ENCODE measurements at regions not wholly inside any gene's neighbourhood (a gene's known extent, or its start where the extent isn't known, plus 50 kb on each side); places are given as distances from the start of the nearest gene placed in this dataset.

DNA sequence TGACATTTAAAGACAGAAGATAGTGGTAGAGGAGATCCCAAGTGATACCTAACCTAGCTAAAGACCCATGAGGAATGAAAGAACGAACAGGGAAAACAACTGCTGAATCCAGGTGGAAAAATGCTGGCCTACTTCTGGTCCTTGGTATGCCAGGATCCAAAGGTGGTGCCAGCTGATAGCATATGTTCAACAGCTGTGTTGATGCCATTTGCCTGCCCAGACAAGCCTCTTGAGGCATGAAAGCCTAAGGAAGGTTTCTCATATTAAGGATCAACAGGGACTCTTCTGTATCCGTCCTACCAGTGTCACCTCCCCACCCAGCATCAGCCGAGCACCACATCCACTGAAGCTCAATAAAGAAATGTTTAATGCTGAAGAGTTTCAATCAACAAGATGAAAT is 225.7 kb upstream of the DMRT1 start:
- Histone ChIP-seq H4K91ac (ENCODE audit: low read depth, low read length) (peak overlapping the region; percentile 66), H3K9me3 (ENCODE audit: insufficient read depth, low read depth, low read length) (no peaks in the 10 kb centered on the region), H3K9ac (ENCODE audit: low read length) (no peak overlapping the region), H4K12ac (ENCODE audit: low read depth, low read length) (no peak overlapping the region), H3K4me3 (ENCODE audit: low read depth, low read length) (no peak overlapping the region), H3K18ac (ENCODE audit: low read length) (peak overlapping the region; percentile 83), H2BK5ac (ENCODE audit: low read depth, low read length, poor library complexity) (peak overlapping the region; percentile 6), H3K14ac (ENCODE audit: low read length) (peak overlapping the region; percentile 61), H3K36me3 (ENCODE audit: control insufficient read depth in 1 of 2, insufficient read depth in 2 of 2, low read length in 2 of 2) (no peaks in the 10 kb centered on the region), H2BK120ac (ENCODE audit: insufficient read depth, low read length, poor library complexity) (peak overlapping the region; percentile 97), H3K4me2 (ENCODE audit: low read length) (no peak overlapping the region), H3K27me3 (ENCODE audit: insufficient read depth, low read length) (no peaks in the 10 kb centered on the region), H3K79me1 (ENCODE audit: low read length) (peaks cover 17% of the 10 kb centered on the region), H4K8ac (ENCODE audit: low read depth, low read length) (no peak overlapping the region), H2AK5ac (ENCODE audit: low read length) (no peak overlapping the region), H3K4me1 (ENCODE audit: control insufficient read depth in 1 of 2, insufficient read depth in 2 of 2, low read length in 2 of 2) (peaks cover 7 to 9% of the 10 kb centered on the region in 2 experiments), H3K4ac (ENCODE audit: low read depth, low read length) (no peak overlapping the region), H3K27ac (ENCODE audit: low read depth, low read length) (no peak overlapping the region), H2BK12ac (ENCODE audit: low read length) (peak overlapping the region; percentile 52), H2AFZ (ENCODE audit: insufficient read depth, low read length, poor library complexity) (peak overlapping the region; percentile 6), H3K23ac (ENCODE audit: low read length) (no peak overlapping the region), H3K79me2 (ENCODE audit: control insufficient read depth, insufficient read depth, low read length, poor library complexity) (no peaks in the 10 kb centered on the region)
- no CpG with 5 or more reads among the region's 3 CpGs for WGBS (ENCODE audit: extremely low coverage, insufficient coverage, insufficient read length)
- no peak for DNase-seq

DNA sequence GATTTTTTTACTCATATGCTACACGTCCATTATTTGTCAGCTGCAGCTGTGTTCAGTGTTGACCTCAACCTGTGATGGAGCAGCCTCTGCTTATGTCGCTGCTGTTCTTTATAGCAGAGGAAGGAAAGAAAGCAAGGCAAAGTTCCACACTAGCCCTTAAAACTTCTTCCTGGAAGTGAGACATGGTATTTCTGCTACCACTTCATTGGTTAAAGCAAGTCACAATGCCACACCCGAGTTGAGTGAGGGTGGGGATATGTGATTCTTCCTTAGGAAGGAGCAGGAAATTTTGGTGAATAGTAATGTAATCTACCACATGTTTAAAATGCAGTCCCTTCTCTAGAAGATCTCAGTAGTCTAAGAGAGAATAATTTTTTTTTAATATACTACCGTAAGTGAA is 224.8 kb upstream of the DMRT1 start:
- peak overlapping the region; percentile 69 for H2BK12ac ChIP-seq (ENCODE audit: low read length)
- H4K91ac ChIP-seq (ENCODE audit: low read depth, low read length) = peak overlapping the region; percentile 45
- peak overlapping the region; percentile 66 for H2BK5ac ChIP-seq (ENCODE audit: low read depth, low read length, poor library complexity)
- H3K9me3 ChIP-seq (ENCODE audit: insufficient read depth, low read depth, low read length) = no peaks in the 10 kb centered on the region
- H3K9ac ChIP-seq (ENCODE audit: low read length) = no peak overlapping the region
- H3K4ac ChIP-seq (ENCODE audit: low read depth, low read length) = peak overlapping the region; percentile 58
- H3K14ac ChIP-seq (ENCODE audit: low read length) = no peak overlapping the region
- H2AK5ac ChIP-seq (ENCODE audit: low read length) = peak overlapping the region; percentile 76
- no peaks in the 10 kb centered on the region for H3K27me3 ChIP-seq (ENCODE audit: insufficient read depth, low read length)
- no peak overlapping the region for H3K27ac ChIP-seq (ENCODE audit: low read depth, low read length)
- H3K18ac ChIP-seq (ENCODE audit: low read length) = no peak overlapping the region
- H2BK120ac ChIP-seq (ENCODE audit: insufficient read depth, low read length, poor library complexity) = peak overlapping the region; percentile 30
- H3K36me3 ChIP-seq (ENCODE audit: control insufficient read depth in 1 of 2, insufficient read depth in 2 of 2, low read length in 2 of 2) = no peaks in the 10 kb centered on the region
- H3K23ac ChIP-seq (ENCODE audit: low read length) = no peak overlapping the region
- H3K79me2 ChIP-seq (ENCODE audit: control insufficient read depth, insufficient read depth, low read length, poor library complexity) = no peaks in the 10 kb centered on the region
- DNase-seq = no peak
- H3K4me2 ChIP-seq (ENCODE audit: low read length) = no peak overlapping the region
- peak overlapping the region; percentile 25 for H2AFZ ChIP-seq (ENCODE audit: insufficient read depth, low read length, poor library complexity)
- WGBS (ENCODE audit: extremely low coverage, insufficient coverage, insufficient read length) = no CpG with 5 or more reads among the region's 4 CpGs
- H3K4me3 ChIP-seq (ENCODE audit: low read depth, low read length) = no peak overlapping the region
- peaks cover 17% of the 10 kb centered on the region for H3K79me1 ChIP-seq (ENCODE audit: low read length)
- no peak overlapping the region for H4K12ac ChIP-seq (ENCODE audit: low read depth, low read length)
- H4K8ac ChIP-seq (ENCODE audit: low read depth, low read length) = peak overlapping the region; percentile 9
- H3K4me1 ChIP-seq (ENCODE audit: control insufficient read depth in 1 of 2, insufficient read depth in 2 of 2, low read length in 2 of 2) = peaks cover 7 to 11% of the 10 kb centered on the region in 2 experiments

- Histone ChIP-seq H4K91ac (ENCODE audit: low read depth, low read length) (no peak overlapping the region), H2BK5ac (ENCODE audit: low read depth, low read length, poor library complexity) (peak overlapping the region; percentile 76), H3K36me3 (ENCODE audit: control insufficient read depth in 1 of 2, insufficient read depth in 2 of 2, low read length in 2 of 2) (no peaks in the 10 kb centered on the region), H3K9me3 (ENCODE audit: insufficient read depth, low read depth, low read length) (no peaks in the 10 kb centered on the region), H3K4me2 (ENCODE audit: low read length) (no peak overlapping the region), H2AK5ac (ENCODE audit: low read length) (no peak overlapping the region), H3K18ac (ENCODE audit: low read length) (no peak overlapping the region), H4K12ac (ENCODE audit: low read depth, low read length) (no peak overlapping the region), H3K14ac (ENCODE audit: low read length) (no peak overlapping the region), H3K27ac (ENCODE audit: low read depth, low read length) (peak overlapping the region; percentile 68), H2BK120ac (ENCODE audit: insufficient read depth, low read length, poor library complexity) (peak overlapping the region; percentile 68), H3K4ac (ENCODE audit: low read depth, low read length) (no peak overlapping the region), H3K23ac (ENCODE audit: low read length) (no peak overlapping the region), H3K4me3 (ENCODE audit: low read depth, low read length) (no peak overlapping the region), H2BK12ac (ENCODE audit: low read length) (peak overlapping the region; percentile 62), H4K8ac (ENCODE audit: low read depth, low read length) (peak overlapping the region; percentile 54), H3K79me1 (ENCODE audit: low read length) (peaks cover 17% of the 10 kb centered on the region), H3K79me2 (ENCODE audit: control insufficient read depth, insufficient read depth, low read length, poor library complexity) (no peaks in the 10 kb centered on the region), H2AFZ (ENCODE audit: insufficient read depth, low read length, poor library complexity) (no peak overlapping the region), H3K4me1 (ENCODE audit: control insufficient read depth in 1 of 2, insufficient read depth in 2 of 2, low read length in 2 of 2) (peaks cover 7 to 11% of the 10 kb centered on the region in 2 experiments), H3K27me3 (ENCODE audit: insufficient read depth, low read length) (no peaks in the 10 kb centered on the region), H3K9ac (ENCODE audit: low read length) (no peak overlapping the region)
- WGBS (ENCODE audit: extremely low coverage, insufficient coverage, insufficient read length) = no CpG with 5 or more reads among the region's 7 CpGs
- DNase-seq = peak; percentile 28 to 65
Observed at GRCh38 chr9:617445-618085, 223.9 kb upstream of the DMRT1 start.

- H3K23ac ChIP-seq (ENCODE audit: low read length) = no peak overlapping the region
- H3K79me2 ChIP-seq (ENCODE audit: control insufficient read depth, insufficient read depth, low read length, poor library complexity) = no peaks in the 10 kb centered on the region
- peaks cover 5 to 11% of the 10 kb centered on the region in 2 experiments for H3K4me1 ChIP-seq (ENCODE audit: control insufficient read depth in 1 of 2, insufficient read depth in 2 of 2, low read length in 2 of 2)
- no peak overlapping the region for H3K9ac ChIP-seq (ENCODE audit: low read length)
- no peak overlapping the region for H3K4me2 ChIP-seq (ENCODE audit: low read length)
- no peak overlapping the region for H3K14ac ChIP-seq (ENCODE audit: low read length)
- no peaks in the 10 kb centered on the region for H3K36me3 ChIP-seq (ENCODE audit: control insufficient read depth in 1 of 2, insufficient read depth in 2 of 2, low read length in 2 of 2)
- H3K27ac ChIP-seq (ENCODE audit: low read depth, low read length) = no peak overlapping the region
- H2BK120ac ChIP-seq (ENCODE audit: insufficient read depth, low read length, poor library complexity) = no peak overlapping the region
- H2BK12ac ChIP-seq (ENCODE audit: low read length) = no peak overlapping the region
- H3K9me3 ChIP-seq (ENCODE audit: insufficient read depth, low read depth, low read length) = no peaks in the 10 kb centered on the region
- H3K4ac ChIP-seq (ENCODE audit: low read depth, low read length) = no peak overlapping the region
- peak overlapping the region; percentile 42 for H4K91ac ChIP-seq (ENCODE audit: low read depth, low read length)
- peak in 1 of 2 donors; percentile 53 for DNase-seq
- H2AK5ac ChIP-seq (ENCODE audit: low read length) = no peak overlapping the region
- H4K12ac ChIP-seq (ENCODE audit: low read depth, low read length) = no peak overlapping the region
- no CpG with 5 or more reads among the region's 5 CpGs for WGBS (ENCODE audit: extremely low coverage, insufficient coverage, insufficient read length)
- H3K79me1 ChIP-seq (ENCODE audit: low read length) = peaks cover 14% of the 10 kb centered on the region
- H3K18ac ChIP-seq (ENCODE audit: low read length) = no peak overlapping the region
- no peak overlapping the region for H3K4me3 ChIP-seq (ENCODE audit: low read depth, low read length)
- H2BK5ac ChIP-seq (ENCODE audit: low read depth, low read length, poor library complexity) = no peak overlapping the region
- no peaks in the 10 kb centered on the region for H3K27me3 ChIP-seq (ENCODE audit: insufficient read depth, low read length)
- no peak overlapping the region for H2AFZ ChIP-seq (ENCODE audit: insufficient read depth, low read length, poor library complexity)
- H4K8ac ChIP-seq (ENCODE audit: low read depth, low read length) = no peak overlapping the region
Observed at GRCh38 chr9:618478-618877, 223.0 kb upstream of the DMRT1 start.

Measured in trophoblast cell (in vitro differentiated cells and primary cell).